DND-41 (cell line): ENCODE measurements at regions not wholly inside any gene's neighbourhood (a gene's known extent, or its start where the extent isn't known, plus 50 kb on each side); places are given as distances from the start of the nearest gene placed in this dataset.

ENCODE experiments used
- EZH2 ChIP-seq: IDR thresholded peaks from 3 replicates; pipeline ENCODE4 v1.6.1; 2012; ENCODE audit warnings: borderline replicate concordance, low read depth, mild to moderate bottlenecking, moderate library complexity, low read length, inconsistent platforms; ENCODE audit not compliant: severe bottlenecking
- TF ChIP-seq, protein P1 (sequence below): IDR thresholded peaks from 2 replicates; pipeline ENCODE4 v1.5.1; 2012; ENCODE audit warnings: borderline replicate concordance, low read length, moderate library complexity, mild to moderate bottlenecking; ENCODE audit not compliant: poor library complexity, severe bottlenecking; ENCODE audit errors: extremely low read depth

DNA sequence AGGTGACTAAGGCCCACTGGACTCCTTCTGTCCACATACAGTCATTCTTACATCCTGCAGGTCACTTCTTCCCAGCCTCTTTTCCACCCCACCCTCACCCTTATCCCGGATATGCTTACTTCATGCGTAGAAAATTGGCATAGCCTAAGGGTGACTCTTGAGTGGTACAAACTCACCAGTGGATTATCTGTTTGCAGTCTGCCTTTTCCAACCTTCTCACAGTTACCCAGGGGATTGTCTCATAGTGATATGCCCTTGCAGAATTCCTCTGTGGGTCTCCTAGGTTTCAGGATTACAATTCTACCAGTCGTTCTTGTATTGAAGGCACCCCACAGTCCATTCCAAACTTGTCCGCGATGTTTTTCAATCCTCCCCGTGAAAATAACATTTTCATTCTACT, 752.9 kb upstream of the HS6ST1 start:
- TF ChIP-seq, protein P1, sequence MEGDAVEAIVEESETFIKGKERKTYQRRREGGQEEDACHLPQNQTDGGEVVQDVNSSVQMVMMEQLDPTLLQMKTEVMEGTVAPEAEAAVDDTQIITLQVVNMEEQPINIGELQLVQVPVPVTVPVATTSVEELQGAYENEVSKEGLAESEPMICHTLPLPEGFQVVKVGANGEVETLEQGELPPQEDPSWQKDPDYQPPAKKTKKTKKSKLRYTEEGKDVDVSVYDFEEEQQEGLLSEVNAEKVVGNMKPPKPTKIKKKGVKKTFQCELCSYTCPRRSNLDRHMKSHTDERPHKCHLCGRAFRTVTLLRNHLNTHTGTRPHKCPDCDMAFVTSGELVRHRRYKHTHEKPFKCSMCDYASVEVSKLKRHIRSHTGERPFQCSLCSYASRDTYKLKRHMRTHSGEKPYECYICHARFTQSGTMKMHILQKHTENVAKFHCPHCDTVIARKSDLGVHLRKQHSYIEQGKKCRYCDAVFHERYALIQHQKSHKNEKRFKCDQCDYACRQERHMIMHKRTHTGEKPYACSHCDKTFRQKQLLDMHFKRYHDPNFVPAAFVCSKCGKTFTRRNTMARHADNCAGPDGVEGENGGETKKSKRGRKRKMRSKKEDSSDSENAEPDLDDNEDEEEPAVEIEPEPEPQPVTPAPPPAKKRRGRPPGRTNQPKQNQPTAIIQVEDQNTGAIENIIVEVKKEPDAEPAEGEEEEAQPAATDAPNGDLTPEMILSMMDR, result no peak
- no peak for TF ChIP-seq EZH2
